ENCODE measurements at regions not wholly inside any gene's neighbourhood (a gene's known extent, or its start where the extent isn't known, plus 50 kb on each side); places are given as distances from the start of the nearest gene placed in this dataset.

DNA sequence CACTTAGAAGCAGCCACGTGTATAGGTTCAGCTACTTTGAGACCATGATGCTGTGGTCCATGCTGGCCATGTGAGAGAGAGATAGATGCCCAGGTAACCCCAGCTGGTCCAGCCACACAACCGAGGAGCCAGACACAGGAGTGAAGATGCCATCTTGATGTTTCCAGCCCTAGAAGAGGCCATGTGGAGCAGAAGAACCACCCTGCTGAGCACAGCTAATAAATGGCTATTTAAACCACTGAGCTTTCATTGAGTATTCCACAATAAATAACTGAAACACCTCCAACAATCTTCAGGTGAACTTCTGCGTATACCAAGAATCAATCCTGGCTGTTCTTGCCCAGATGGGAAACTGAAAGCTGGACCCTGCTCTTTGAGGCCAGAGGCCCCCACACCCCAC is 84.0 kb upstream of the GSC start:
- H3K4me3 ChIP-seq (ENCODE audit: low read length): no peak overlapping the region
- TF ChIP-seq, protein P1, sequence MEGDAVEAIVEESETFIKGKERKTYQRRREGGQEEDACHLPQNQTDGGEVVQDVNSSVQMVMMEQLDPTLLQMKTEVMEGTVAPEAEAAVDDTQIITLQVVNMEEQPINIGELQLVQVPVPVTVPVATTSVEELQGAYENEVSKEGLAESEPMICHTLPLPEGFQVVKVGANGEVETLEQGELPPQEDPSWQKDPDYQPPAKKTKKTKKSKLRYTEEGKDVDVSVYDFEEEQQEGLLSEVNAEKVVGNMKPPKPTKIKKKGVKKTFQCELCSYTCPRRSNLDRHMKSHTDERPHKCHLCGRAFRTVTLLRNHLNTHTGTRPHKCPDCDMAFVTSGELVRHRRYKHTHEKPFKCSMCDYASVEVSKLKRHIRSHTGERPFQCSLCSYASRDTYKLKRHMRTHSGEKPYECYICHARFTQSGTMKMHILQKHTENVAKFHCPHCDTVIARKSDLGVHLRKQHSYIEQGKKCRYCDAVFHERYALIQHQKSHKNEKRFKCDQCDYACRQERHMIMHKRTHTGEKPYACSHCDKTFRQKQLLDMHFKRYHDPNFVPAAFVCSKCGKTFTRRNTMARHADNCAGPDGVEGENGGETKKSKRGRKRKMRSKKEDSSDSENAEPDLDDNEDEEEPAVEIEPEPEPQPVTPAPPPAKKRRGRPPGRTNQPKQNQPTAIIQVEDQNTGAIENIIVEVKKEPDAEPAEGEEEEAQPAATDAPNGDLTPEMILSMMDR (conservative IDR thresholded peaks at IDR 0.05; ENCODE audit: low read depth, low read length): no peak

GRCh38 chr14:94850309-94851211 is 80.6 kb upstream of the GSC start:
- no peak overlapping the region for H3K4me3 ChIP-seq (ENCODE audit: low read length)
- DNase-seq (ENCODE audit: low read depth): no peak
- TF ChIP-seq, protein P1 (conservative IDR thresholded peaks at IDR 0.05; ENCODE audit: low read depth, low read length): no peak

More for the DNA sequence above, 84.0 kb upstream of the GSC start:
- no peak for DNase-seq (ENCODE audit: low read depth)

DNA sequence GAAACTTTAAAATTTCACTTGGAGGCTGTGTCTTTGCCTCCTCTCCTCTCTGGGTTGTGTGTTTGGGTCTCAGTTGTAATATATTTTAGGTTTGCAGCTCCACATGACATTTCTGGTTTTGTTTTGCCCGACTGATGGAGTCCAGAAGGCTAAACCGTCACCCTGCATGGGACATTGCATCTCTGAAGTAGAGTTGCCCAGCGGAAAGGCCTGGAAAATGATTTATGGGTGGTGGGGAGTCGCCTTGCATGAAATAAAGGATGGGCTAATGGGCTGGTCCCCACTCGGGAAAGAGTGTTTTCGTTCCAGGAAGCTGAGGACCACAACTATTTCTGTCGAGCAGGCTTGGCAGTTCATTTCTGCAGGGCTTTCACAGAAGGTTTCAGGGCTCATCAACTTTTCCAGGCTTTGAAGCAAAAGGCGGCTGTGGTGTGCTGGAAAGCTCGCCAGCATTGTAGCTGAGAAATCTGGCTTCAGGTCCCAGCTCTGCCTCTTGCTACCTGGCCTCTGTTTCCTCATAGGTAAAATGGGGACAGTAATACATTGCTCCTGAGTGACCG is 74.8 kb upstream of the GSC start:
- DNase-seq (ENCODE audit: low read depth): no peak
- TF ChIP-seq, protein P1 (conservative IDR thresholded peaks at IDR 0.05; ENCODE audit: low read depth, low read length): no peak
- H3K4me3 ChIP-seq (ENCODE audit: low read length): no peak overlapping the region

DNA sequence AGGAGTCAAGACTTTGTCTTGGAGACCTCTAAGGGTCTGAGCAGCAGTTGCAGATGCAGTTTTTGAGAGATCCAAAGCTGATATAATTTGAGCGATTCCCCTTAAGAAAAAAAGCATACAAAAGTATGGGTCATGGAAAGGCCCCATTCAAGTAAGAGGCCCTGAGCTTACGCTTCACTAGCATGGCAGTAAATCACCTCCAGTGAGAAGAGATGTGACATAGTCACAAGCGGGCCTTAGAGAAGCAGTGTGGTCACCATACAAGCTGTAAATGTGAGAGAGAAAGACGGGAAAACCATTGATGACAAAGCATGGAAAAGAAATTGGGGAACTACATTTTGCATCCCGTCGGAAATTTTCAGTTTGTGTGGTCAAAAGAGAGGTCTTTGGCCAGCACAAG is 70.6 kb upstream of the GSC start:
- no peak for DNase-seq (ENCODE audit: low read depth)
- TF ChIP-seq, protein P1 (conservative IDR thresholded peaks at IDR 0.05; ENCODE audit: low read depth, low read length): no peak
- H3K4me3 ChIP-seq (ENCODE audit: low read length): no peak overlapping the region

GRCh38 chr14:94839348-94839747 is 69.4 kb upstream of the GSC start:
- DNase-seq (ENCODE audit: low read depth): no peak
- no peak overlapping the region for H3K4me3 ChIP-seq (ENCODE audit: low read length)
- TF ChIP-seq, protein P1 (conservative IDR thresholded peaks at IDR 0.05; ENCODE audit: low read depth, low read length): no peak

DNA sequence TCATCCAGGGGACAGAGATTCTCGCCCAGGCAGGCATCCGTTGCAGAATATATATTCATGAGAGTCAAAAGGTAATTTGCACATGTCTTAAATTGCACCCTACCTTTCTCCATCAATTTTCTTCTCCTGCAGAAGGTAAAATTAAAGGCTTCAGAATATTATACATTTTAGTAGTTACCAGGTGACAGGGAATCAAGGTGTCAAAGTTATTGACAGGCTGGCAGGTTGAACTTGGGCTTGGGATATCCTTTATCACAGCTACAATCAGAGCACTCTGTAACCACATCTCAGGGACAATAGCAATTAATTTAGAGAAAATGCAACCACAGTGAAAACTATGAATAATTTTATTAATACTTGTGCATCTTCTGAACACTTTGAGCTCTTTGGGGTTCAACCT is 66.9 kb upstream of the GSC start:
- no peak for DNase-seq (ENCODE audit: low read depth)
- H3K4me3 ChIP-seq (ENCODE audit: low read length): no peak overlapping the region
- TF ChIP-seq, protein P1 (conservative IDR thresholded peaks at IDR 0.05; ENCODE audit: low read depth, low read length): no peak

DNA sequence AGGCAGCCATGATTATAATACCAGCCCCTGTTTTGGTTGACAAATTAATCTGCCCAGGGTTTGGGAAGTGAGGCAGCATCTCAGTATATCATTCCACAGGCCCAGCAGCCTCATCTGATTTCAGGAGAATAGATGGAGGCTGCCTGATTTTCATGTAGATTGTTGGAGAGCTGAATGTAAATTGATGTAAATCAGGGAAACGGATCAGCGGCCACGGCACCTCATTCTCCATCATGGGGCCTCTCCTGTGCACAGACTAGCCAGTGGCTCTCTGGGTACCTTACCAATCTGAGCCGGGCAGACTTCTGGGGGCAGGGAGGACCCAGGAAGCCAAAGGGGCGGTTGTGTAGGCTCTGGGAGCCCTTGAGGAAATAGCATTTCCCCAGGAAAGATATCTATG is 63.7 kb upstream of the GSC start:
- no peak overlapping the region for H3K4me3 ChIP-seq (ENCODE audit: low read length)
- DNase-seq (ENCODE audit: low read depth): no peak
- TF ChIP-seq, protein P1 (conservative IDR thresholded peaks at IDR 0.05; ENCODE audit: low read depth, low read length): no peak

Data from retinal pigment epithelial cell (primary cell).